Naive thymus-derived CD4-positive, alpha-beta T cell (primary cell): ENCODE measurements at regions not wholly inside any gene's neighbourhood (a gene's known extent, or its start where the extent isn't known, plus 50 kb on each side); places are given as distances from the start of the nearest gene placed in this dataset.
"Not testable (repeated sequence)": the region's sequence is repeated elsewhere in the genome, so short reads cannot be mapped to it uniquely, and the experiment has no call there.

ENCODE experiments used
- ATAC-seq: fragments of 150-1000 bp; cut with Tn5 transposase; 2 replicates; pipeline ENCODE4 v1.10.0; 2021; ENCODE audit warnings: mild to moderate bottlenecking, moderate library complexity
- CTCF ChIA-PET: fragments of 350-600 bp; sonication (Branson Sonifier 250); formaldehyde crosslinking; loops from one replicate; lab custom pipeline; 2021; ENCODE audit warnings: antibody characterized with exemption; lab: Charles Lee
- POLR2A ChIA-PET: fragments of 350-600 bp; sonication (Branson Sonifier 250); formaldehyde crosslinking; loops from one replicate; lab custom pipeline; 2021; ENCODE audit warnings: antibody characterized with exemption, inconsistent platforms; lab: Charles Lee
- DNase-seq, 9 donors: peaks; one replicate each; pipeline versions ENCODE4 v3.0.0 to v3.0.0-alpha.2; 2020 to 2022; ENCODE audit warnings: mixed read lengths in 1 of 9
- H3K27ac ChIP-seq: one replicate; pipeline ENCODE4 v1.7.0; 2013; ENCODE audit warnings: mild to moderate bottlenecking, low read depth, low read length, moderate library complexity
- H3K27me3 ChIP-seq, 2 donors: one replicate each; pipeline ENCODE4 v1.7.0; 2013; ENCODE audit warnings: low read length in 2 of 2, mild to moderate bottlenecking in 2 of 2, moderate library complexity in 2 of 2; ENCODE audit not compliant: control insufficient read depth in 2 of 2, insufficient read depth in 2 of 2
- H3K36me3 ChIP-seq, 3 experiments: 1 replicate in 2 of 3; 2 replicates in 1 of 3; pipeline ENCODE4 v1.7.0; 2013; ENCODE audit warnings: low read length in 3 of 3, mild to moderate bottlenecking in 3 of 3, moderate library complexity in 1 of 3; ENCODE audit not compliant: insufficient read depth in 3 of 3, control insufficient read depth in 2 of 3
- H3K4me1 ChIP-seq, 2 donors: one replicate each; pipeline ENCODE4 v1.7.0; 2013; ENCODE audit warnings: low read length in 2 of 2, mild to moderate bottlenecking in 2 of 2, moderate library complexity in 1 of 2; ENCODE audit not compliant: control insufficient read depth in 2 of 2, insufficient read depth in 2 of 2
- H3K4me3 ChIP-seq: 2 replicates; pipeline ENCODE4 v1.7.0; 2013; ENCODE audit warnings: mild to moderate bottlenecking, low read length
- H3K9me3 ChIP-seq, 3 experiments: 1 replicate in 2 of 3; 2 replicates in 1 of 3; pipeline ENCODE4 v1.7.0; 2013; ENCODE audit warnings: low read length in 3 of 3; ENCODE audit not compliant: control insufficient read depth in 2 of 3
- H3K27ac Mint-ChIP-seq, 9 donors: one replicate each; pipeline ENCODE4 v1.8.0; 2020 to 2022; ENCODE audit warnings: mixed read lengths in 9 of 9, mild to moderate bottlenecking in 8 of 9, moderate library complexity in 5 of 9, inconsistent platforms in 2 of 9
- H3K27me3 Mint-ChIP-seq, 5 donors: one replicate each; pipeline ENCODE4 v1.8.0; 2021 to 2022; ENCODE audit warnings: mixed read lengths in 5 of 5, mild to moderate bottlenecking in 1 of 5
- H3K36me3 Mint-ChIP-seq, 5 donors: one replicate each; pipeline ENCODE4 v1.8.0; 2020 to 2022; ENCODE audit warnings: mixed read lengths in 5 of 5, mild to moderate bottlenecking in 3 of 5, inconsistent platforms in 1 of 5
- H3K4me1 Mint-ChIP-seq, 7 donors: one replicate each; pipeline ENCODE4 v1.8.0; 2020 to 2022; ENCODE audit warnings: mixed read lengths in 7 of 7, mild to moderate bottlenecking in 3 of 7, inconsistent platforms in 1 of 7
- H3K4me3 Mint-ChIP-seq, 10 donors: one replicate each; pipeline ENCODE4 v1.8.0; 2020 to 2022; ENCODE audit warnings: mild to moderate bottlenecking in 10 of 10, mixed read lengths in 10 of 10, moderate library complexity in 6 of 10, inconsistent platforms in 2 of 10
- H3K9me3 Mint-ChIP-seq, 11 donors: one replicate each; pipeline ENCODE4 v1.8.0; 2020 to 2022; ENCODE audit warnings: mixed read lengths in 11 of 11, mild to moderate bottlenecking in 4 of 11, inconsistent platforms in 1 of 11, moderate library complexity in 1 of 11
- intact Hi-C, 2 donors: fragments of 100-400 bp; cut with micrococcal nuclease; formaldehyde crosslinking; loops; one replicate each; pipeline ENCODE4 v1.15.1; 2023

GRCh38 chr12:100083308-100083707 is 59.4 kb downstream of the BLTP3B start:
- Mint-ChIP-seq H3K36me3 (peaks cover 33 to 77% (median 65%) of the 10 kb centered on the region in 5 donors), H3K9me3 (peaks cover 0 to 29% (median 15%) of the 10 kb centered on the region in 11 donors), H3K27me3 (no peaks in the 10 kb centered on the region), H3K27ac (no peak overlapping the region), H3K4me3 (no peak overlapping the region), H3K4me1 (no peaks in the 10 kb centered on the region)
- H3K4me1 ChIP-seq: no peaks in the 10 kb centered on the region
- POLR2A ChIA-PET: no interaction called here
- no peaks in the 10 kb centered on the region for H3K9me3 ChIP-seq
- peaks cover 8 to 45% (median 8%) of the 10 kb centered on the region in 3 experiments for H3K36me3 ChIP-seq
- no peak overlapping the region for H3K27ac ChIP-seq
- ATAC-seq (no peak), DNase-seq (no peak)
- CTCF ChIA-PET: no interaction called here
- no peak overlapping the region for H3K4me3 ChIP-seq
- intact Hi-C loops: no loop called here
- no peaks in the 10 kb centered on the region for H3K27me3 ChIP-seq

GRCh38 chr12:100078777-100079176 is 63.9 kb downstream of the BLTP3B start:
- Mint-ChIP-seq H3K9me3 (peaks cover 0 to 29% (median 15%) of the 10 kb centered on the region in 11 donors), H3K36me3 (peaks cover 32 to 86% (median 79%) of the 10 kb centered on the region in 5 donors)
- peaks cover 8 to 47% (median 8%) of the 10 kb centered on the region in 3 experiments for H3K36me3 ChIP-seq

DNA sequence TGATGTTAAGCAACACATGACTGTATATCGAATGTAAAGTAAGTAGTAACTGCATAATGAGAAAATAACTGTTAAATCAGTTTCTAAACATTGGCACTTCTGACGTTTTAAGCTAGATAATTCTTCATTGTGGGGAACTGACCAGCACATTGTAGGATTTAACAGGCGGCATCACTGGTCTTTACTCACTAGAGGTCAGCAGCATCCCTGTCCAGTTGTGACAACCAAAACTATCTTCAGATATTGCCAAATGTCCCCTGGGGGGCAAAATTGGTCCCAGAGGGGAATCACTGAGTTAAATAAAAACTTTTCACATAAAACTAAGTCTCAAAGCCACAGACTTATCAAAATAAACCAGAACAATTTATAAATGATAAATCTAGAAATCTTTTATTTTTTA is 65.3 kb downstream of the BLTP3B start:
- no peak overlapping the region for H3K27ac Mint-ChIP-seq
- Histone ChIP-seq H3K36me3 (peaks cover 5 to 44% (median 8%) of the 10 kb centered on the region in 3 experiments), H3K27ac (no peak overlapping the region), H3K27me3 (no peaks in the 10 kb centered on the region), H3K4me1 (no peaks in the 10 kb centered on the region), H3K9me3 (no peaks in the 10 kb centered on the region), H3K4me3 (no peak overlapping the region)
- DNase-seq: no peak
- no peaks in the 10 kb centered on the region for H3K27me3 Mint-ChIP-seq
- POLR2A ChIA-PET: no interaction called here
- H3K4me3 Mint-ChIP-seq: no peak overlapping the region
- peaks cover 0 to 29% (median 15%) of the 10 kb centered on the region in 11 donors for H3K9me3 Mint-ChIP-seq
- CTCF ChIA-PET: no interaction called here
- H3K36me3 Mint-ChIP-seq: peaks cover 31 to 82% (median 74%) of the 10 kb centered on the region in 5 donors
- H3K4me1 Mint-ChIP-seq: no peaks in the 10 kb centered on the region
- no peak for ATAC-seq
- intact Hi-C loops: no loop called here

More at GRCh38 chr12:100078777-100079176, 63.9 kb downstream of the BLTP3B start:
- DNase-seq, H3K9me3 ChIP-seq, intact Hi-C loops, H3K27me3 ChIP-seq, CTCF ChIA-PET, H3K4me1 ChIP-seq, H3K27me3 Mint-ChIP-seq, POLR2A ChIA-PET, H3K4me1 Mint-ChIP-seq, ATAC-seq, H3K4me3 Mint-ChIP-seq, H3K27ac ChIP-seq, H3K4me3 ChIP-seq: not testable (repeated sequence)
- peak overlapping the region in 1 of 9 donors; percentile 28 for H3K27ac Mint-ChIP-seq

DNA sequence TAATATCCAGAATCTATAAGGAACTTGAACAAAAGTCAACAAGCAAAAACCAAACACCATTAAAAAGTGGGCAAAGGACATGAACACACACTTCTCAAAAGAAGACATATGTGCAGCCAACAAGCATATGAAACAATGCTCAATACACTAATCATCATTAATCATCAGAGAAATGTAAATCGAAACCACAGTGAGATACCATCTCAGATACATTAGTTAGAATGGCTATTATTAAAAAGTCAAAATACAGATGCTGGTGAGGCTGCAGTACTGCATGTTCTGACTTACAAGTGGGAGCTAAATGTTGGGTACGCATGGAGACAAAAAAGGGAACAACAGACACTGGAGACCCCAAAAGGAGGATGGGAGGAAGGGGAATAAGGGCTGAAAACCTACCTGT is 67.1 kb downstream of the BLTP3B start:
- Mint-ChIP-seq H3K4me3 (no peak overlapping the region), H3K36me3 (peaks cover 16 to 69% (median 57%) of the 10 kb centered on the region in 5 donors), H3K9me3 (peaks cover 0 to 18% (median 6%) of the 10 kb centered on the region in 11 donors), H3K27me3 (no peaks in the 10 kb centered on the region), H3K4me1 (no peaks in the 10 kb centered on the region), H3K27ac (no peak overlapping the region)
- Histone ChIP-seq H3K27ac (no peak overlapping the region), H3K27me3 (no peaks in the 10 kb centered on the region), H3K4me3 (no peak overlapping the region), H3K9me3 (no peaks in the 10 kb centered on the region), H3K36me3 (peaks cover 0 to 27% (median 0%) of the 10 kb centered on the region in 3 experiments), H3K4me1 (no peaks in the 10 kb centered on the region)
- no peak for DNase-seq
- intact Hi-C loops: no loop called here
- ChIA-PET CTCF (interaction anchor here (0.6 kb wide), 1 partner anchor 1333 kb away, joined by 3 read pairs; no protein-coding TSS in a partner anchor), POLR2A (no interaction called here)
- no peak for ATAC-seq

DNA sequence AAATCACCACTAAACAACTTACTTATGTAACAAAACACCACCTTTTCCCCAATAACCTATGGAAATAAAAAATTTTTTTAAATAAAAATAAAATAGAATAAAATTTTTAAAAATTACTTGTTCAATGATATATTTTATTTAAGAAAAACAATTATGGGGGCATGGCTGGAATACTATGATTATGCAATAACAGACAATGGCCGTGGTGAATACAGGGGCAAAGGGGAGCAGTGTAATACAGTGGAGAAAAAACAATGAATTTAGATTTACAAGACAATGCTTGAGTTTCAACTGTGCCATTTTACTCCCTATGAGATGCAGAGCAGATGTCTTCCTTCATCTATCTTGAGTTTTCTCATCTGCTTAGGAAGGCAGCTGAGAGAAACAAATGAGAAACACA is 72.9 kb downstream of the BLTP3B start:
- ChIA-PET CTCF (no interaction called here), POLR2A (no interaction called here)
- Histone ChIP-seq H3K4me1 (no peaks in the 10 kb centered on the region), H3K9me3 (no peaks in the 10 kb centered on the region), H3K4me3 (no peak overlapping the region), H3K36me3 (no peaks in the 10 kb centered on the region), H3K27ac (no peak overlapping the region), H3K27me3 (no peaks in the 10 kb centered on the region)
- H3K27me3 Mint-ChIP-seq: no peaks in the 10 kb centered on the region
- DNase-seq (no peak), ATAC-seq (no peak)
- peaks cover 5 to 44% (median 27%) of the 10 kb centered on the region in 11 donors for H3K9me3 Mint-ChIP-seq
- peaks cover 33 to 79% (median 66%) of the 10 kb centered on the region in 5 donors for H3K36me3 Mint-ChIP-seq
- intact Hi-C loops: no loop called here
- no peak overlapping the region for H3K4me3 Mint-ChIP-seq
- H3K27ac Mint-ChIP-seq: no peak overlapping the region
- peaks cover 0 to 6% (median 0%) of the 10 kb centered on the region in 7 donors for H3K4me1 Mint-ChIP-seq

- Histone ChIP-seq H3K36me3 (no peaks in the 10 kb centered on the region), H3K4me1 (no peaks in the 10 kb centered on the region), H3K27ac (no peak overlapping the region), H3K4me3 (no peak overlapping the region), H3K27me3 (no peaks in the 10 kb centered on the region), H3K9me3 (no peaks in the 10 kb centered on the region)
- Mint-ChIP-seq H3K9me3 (peaks cover 5 to 50% (median 28%) of the 10 kb centered on the region in 11 donors), H3K27me3 (no peaks in the 10 kb centered on the region), H3K4me3 (no peak overlapping the region), H3K27ac (no peak overlapping the region), H3K36me3 (peaks cover 28 to 84% (median 70%) of the 10 kb centered on the region in 5 donors), H3K4me1 (peaks cover 0 to 6% (median 0%) of the 10 kb centered on the region in 7 donors)
- ATAC-seq (no peak), DNase-seq (no peak)
- CTCF ChIA-PET: no interaction called here
- intact Hi-C loops: no loop called here
- POLR2A ChIA-PET: no interaction called here
Measured at GRCh38 chr12:100068305-100068704, 74.4 kb downstream of the BLTP3B start.

DNA sequence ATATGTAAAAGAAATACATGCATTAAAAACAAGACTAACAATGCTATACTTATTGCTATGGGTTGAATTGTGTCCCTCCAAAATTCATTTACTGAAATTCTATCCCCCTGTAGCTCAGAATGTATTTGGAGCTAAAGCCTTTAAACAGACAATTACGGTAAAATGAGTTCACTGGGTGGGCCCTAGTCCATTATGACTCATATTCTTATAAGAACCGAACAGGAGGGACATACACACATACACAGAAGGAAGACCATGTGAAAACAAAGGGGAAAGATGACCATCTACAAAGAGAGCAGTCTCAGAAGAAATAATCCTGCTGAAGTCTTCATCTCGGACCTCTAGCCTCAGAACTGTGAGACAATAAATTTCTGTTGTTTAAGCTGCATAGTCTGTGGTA is 77.1 kb upstream of the ANKS1B start:
- intact Hi-C loops: no loop called here
- peaks cover 0 to 8% (median 0%) of the 10 kb centered on the region in 7 donors for H3K4me1 Mint-ChIP-seq
- CTCF ChIA-PET: no interaction called here

More for the DNA sequence above, 77.1 kb upstream of the ANKS1B start:
- H3K27ac Mint-ChIP-seq: no peak overlapping the region
- H3K9me3 ChIP-seq: no peaks in the 10 kb centered on the region
- POLR2A ChIA-PET: no interaction called here
- ATAC-seq: no peak
- H3K36me3 ChIP-seq: peaks cover 4 to 7% (median 5%) of the 10 kb centered on the region in 3 experiments
- no peaks in the 10 kb centered on the region for H3K27me3 Mint-ChIP-seq
- no peaks in the 10 kb centered on the region for H3K27me3 ChIP-seq
- DNase-seq: no peak
- no peak overlapping the region for H3K27ac ChIP-seq
- H3K4me3 ChIP-seq: no peak overlapping the region
- H3K36me3 Mint-ChIP-seq: peaks cover 21 to 78% (median 68%) of the 10 kb centered on the region in 5 donors
- H3K4me3 Mint-ChIP-seq: no peak overlapping the region
- H3K4me1 ChIP-seq: no peaks in the 10 kb centered on the region
- H3K9me3 Mint-ChIP-seq: peaks cover 5 to 25% (median 13%) of the 10 kb centered on the region in 11 donors
